Endothelial cell of umbilical vein (primary cell): ENCODE measurements at regions not wholly inside any gene's neighbourhood (a gene's known extent, or its start where the extent isn't known, plus 50 kb on each side); places are given as distances from the start of the nearest gene placed in this dataset.

Experiments
- BruUV-seq: library from RNA; stranded (reverse); fragments of 400-500 nt; replicated peaks from 2 replicates; lab custom pipeline; 2021; lab: Mats Ljungman, UMichigan
- CTCF ChIA-PET: fragments of 300-600, 350-600 bp; sonication (Branson Sonifier 250); formaldehyde crosslinking; loops from one replicate; lab custom pipeline; 2021; ENCODE audit warnings: antibody characterized with exemption, inconsistent platforms; lab: Charles Lee
- POLR2A ChIA-PET: fragments of 300-600, 350-600 bp; sonication (Branson Sonifier 250); formaldehyde crosslinking; loops from one replicate; lab custom pipeline; 2021; ENCODE audit warnings: antibody characterized with exemption, inconsistent platforms; lab: Charles Lee
- DNase-seq: peaks from one replicate; pipeline ENCODE4 v3.0.0-alpha.2; 2011; ENCODE audit warnings: low read depth, low spot score
- FAIRE-seq: peaks from 2 replicates; lab custom pipeline; 2011; peaks lifted over from hg19 to GRCh38; lab: Jason Lieb, UNC
- H2AFZ ChIP-seq: 2 replicates; pipeline ENCODE4 v1.6.0; 2012; ENCODE audit warnings: low read depth, low read length, control low read depth, inconsistent platforms
- H3K27ac ChIP-seq: 2 replicates; pipeline ENCODE4 v1.5.1; 2011; ENCODE audit warnings: low read depth, mild to moderate bottlenecking, control low read depth, low read length, moderate library complexity; ENCODE audit not compliant: insufficient read depth
- H3K27me3 ChIP-seq, 2 experiments: 2 replicates each; pipeline versions ENCODE4 v1.6.0 to v1.6.1; 2011; ENCODE audit warnings: low read length in 2 of 2, mixed read lengths in 1 of 2; ENCODE audit not compliant: control insufficient read depth in 2 of 2, insufficient read depth in 2 of 2
- H3K36me3 ChIP-seq, 2 experiments: 2 replicates in 1 of 2; 3 replicates in 1 of 2; pipeline ENCODE4 v1.5.1; 2011; ENCODE audit warnings: low read length in 2 of 2, mild to moderate bottlenecking in 1 of 2, moderate library complexity in 1 of 2; ENCODE audit not compliant: control insufficient read depth in 2 of 2, insufficient read depth in 2 of 2; ENCODE audit errors: extremely low read depth in 1 of 2
- H3K4me1 ChIP-seq: 3 replicates; pipeline ENCODE4 v1.5.1; 2011; ENCODE audit warnings: mild to moderate bottlenecking, low read length; ENCODE audit not compliant: control insufficient read depth, insufficient read depth; ENCODE audit errors: extremely low read depth
- H3K4me2 ChIP-seq: 2 replicates; pipeline ENCODE4 v1.6.1; 2011; ENCODE audit warnings: low read length, control low read depth, mixed read lengths; ENCODE audit not compliant: insufficient read depth
- H3K4me3 ChIP-seq, 3 experiments: fragments of 200-600 bp in 1 of 3; sonication (generic), shearing (Covaris generic) in 1 of 3; replicated peaks in 1 of 3; 2 replicates each; pipeline ENCODE4 v1.5.1; 2011 to 2016; ENCODE audit warnings: control low read depth in 3 of 3, low read length in 3 of 3, mild to moderate bottlenecking in 2 of 3, inconsistent platforms in 1 of 3, low read depth in 1 of 3, moderate library complexity in 1 of 3; ENCODE audit not compliant: insufficient read depth in 1 of 3
- H3K79me2 ChIP-seq: 2 replicates; pipeline ENCODE4 v1.6.0; 2012; ENCODE audit warnings: low read length, inconsistent platforms; ENCODE audit not compliant: control insufficient read depth, insufficient read depth
- H3K9ac ChIP-seq: replicated peaks from 2 replicates; pipeline ENCODE3; 2011; ENCODE audit warnings: low read length, control low read depth; ENCODE audit not compliant: insufficient read depth; ENCODE audit errors: extremely low read depth
- H3K9me1 ChIP-seq: replicated peaks from 3 replicates; pipeline ENCODE4 v1.6.0; 2011; ENCODE audit warnings: mild to moderate bottlenecking, low read length; ENCODE audit not compliant: control insufficient read depth, insufficient read depth; ENCODE audit errors: extremely low read depth
- H3K9me3 ChIP-seq: replicated peaks from 2 replicates; pipeline ENCODE4 v1.5.1; 2012; ENCODE audit warnings: low read length, inconsistent platforms; ENCODE audit not compliant: control insufficient read depth, insufficient read depth
- H4K20me1 ChIP-seq: replicated peaks from 2 replicates; pipeline ENCODE3; 2011; ENCODE audit warnings: mild to moderate bottlenecking, low read length; ENCODE audit not compliant: control insufficient read depth, insufficient read depth; ENCODE audit errors: extremely low read depth
- EZH2 ChIP-seq: IDR thresholded peaks from 2 replicates; pipeline ENCODE4 v1.6.1; 2012; ENCODE audit warnings: borderline replicate concordance, low read depth, mild to moderate bottlenecking, moderate library complexity, low read length, inconsistent platforms; ENCODE audit not compliant: severe bottlenecking
- FOS ChIP-seq: IDR thresholded peaks from 2 replicates; pipeline ENCODE4 v1.6.1; 2011; ENCODE audit warnings: mild to moderate bottlenecking, low read length, moderate library complexity, borderline replicate concordance; ENCODE audit not compliant: insufficient read depth
- GATA2 ChIP-seq: IDR thresholded peaks from 2 replicates; pipeline ENCODE4 v1.7.0; 2011; ENCODE audit warnings: low read depth, mild to moderate bottlenecking, moderate library complexity, mixed read lengths, low read length; ENCODE audit not compliant: insufficient read length, insufficient read depth
- JUN ChIP-seq: IDR thresholded peaks from 2 replicates; pipeline ENCODE4 v1.6.1; 2011; ENCODE audit warnings: borderline replicate concordance, low read depth; ENCODE audit not compliant: insufficient read length, insufficient read depth
- MYC ChIP-seq: IDR thresholded peaks from one replicate; pipeline ENCODE4 v1.6.1; 2011; ENCODE audit warnings: mild to moderate bottlenecking, low read depth, low read length
- POLR2A ChIP-seq: IDR thresholded peaks from 2 replicates; pipeline ENCODE4 v1.6.1; 2012; ENCODE audit warnings: low read depth, mild to moderate bottlenecking, control low read depth, low read length
- POLR2AphosphoS5 ChIP-seq: IDR thresholded peaks from 2 replicates; pipeline ENCODE4 v1.6.1; 2012; ENCODE audit warnings: low read depth, mild to moderate bottlenecking, control low read depth, low read length, moderate library complexity; ENCODE audit not compliant: insufficient read depth
- dilution Hi-C: fragments of 300-500 bp; cut with MboI; formaldehyde crosslinking; loops from one replicate; pipeline ENCODE4 v1.15.0; 2019; ENCODE audit warnings: low sequenced_read_pairs; ENCODE audit not compliant: extremely low pct_ligation_motif_present
- intact Hi-C: fragments of 100-400 bp; cut with micrococcal nuclease; formaldehyde crosslinking; loops from one replicate; pipeline ENCODE4 v1.10.0; 2022
- TF ChIP-seq, protein P1 (sequence below), 2 donors: IDR thresholded peaks; 1 replicate in 1 of 2; 2 replicates in 1 of 2; pipeline ENCODE4 v1.5.1; 2011; ENCODE audit warnings: low read length in 2 of 2, mild to moderate bottlenecking in 2 of 2, moderate library complexity in 2 of 2, control low read depth in 1 of 2, inconsistent platforms in 1 of 2, low read depth in 1 of 2; ENCODE audit not compliant: insufficient read depth in 1 of 2; ENCODE audit errors: extremely low read depth in 1 of 2
- TF ChIP-seq, protein P2 (sequence below): IDR thresholded peaks from 2 replicates; pipeline ENCODE4 v1.6.1; 2011; ENCODE audit not compliant: insufficient read depth, insufficient read length

DNA sequence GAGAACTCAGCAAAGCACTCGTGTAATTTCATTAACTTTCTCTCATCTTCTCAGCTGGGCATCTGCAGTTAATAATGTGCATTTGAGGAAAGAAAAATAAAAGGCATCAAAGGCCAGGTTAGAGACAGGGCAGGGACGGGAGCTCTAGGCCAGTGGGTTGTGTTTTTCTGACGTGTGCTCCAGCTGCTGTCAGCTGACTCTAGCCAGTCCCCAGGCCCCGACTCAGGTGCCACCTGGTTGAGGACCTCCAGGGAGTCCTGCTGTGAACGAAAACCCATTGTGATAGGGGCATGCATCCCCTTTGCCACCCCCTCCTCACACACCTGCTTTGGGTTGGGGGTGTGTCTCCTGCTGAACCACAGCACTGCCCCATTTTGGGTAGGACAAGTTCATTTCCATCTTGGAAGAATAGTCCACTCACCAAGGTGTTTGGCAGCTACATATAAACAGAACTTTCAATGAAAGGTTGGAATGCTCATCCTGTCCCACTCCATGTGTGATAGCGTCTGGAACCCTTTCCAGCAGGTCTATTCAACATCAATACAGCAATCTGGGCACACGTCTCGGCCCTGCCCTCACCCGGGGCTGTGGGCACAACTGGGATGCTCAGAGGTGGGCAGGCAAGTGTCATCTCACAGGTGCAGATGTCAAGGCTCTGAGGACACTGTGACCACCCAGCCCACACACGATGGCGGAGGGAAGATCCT lies 146.1 kb upstream of the FAM20C start:
- CTCF ChIA-PET, result no interaction called here
- POLR2A ChIA-PET, result no interaction called here
- TF ChIP-seq MYC, result no peak
- intact Hi-C loops (no loop called here), dilution Hi-C loops (no loop called here)
- DNase-seq (no peak), FAIRE-seq (no peak)
- no peaks in the 10 kb centered on the region for H3K4me1 ChIP-seq
- H3K4me2 ChIP-seq, result no peak overlapping the region
- no peak overlapping the region for H3K9ac ChIP-seq
- no peaks in the 10 kb centered on the region for H3K79me2 ChIP-seq
- H3K27me3 ChIP-seq, result peaks cover 5 to 18% of the 10 kb centered on the region in 2 experiments
- H2AFZ ChIP-seq, result no peak overlapping the region
- no peak overlapping the region for H3K4me3 ChIP-seq
- no peak overlapping the region for H3K27ac ChIP-seq
- BruUV-seq, result no TSS peak
- no peaks in the 10 kb centered on the region for H3K9me1 ChIP-seq
- H3K9me3 ChIP-seq, result no peaks in the 10 kb centered on the region
- no peaks in the 10 kb centered on the region for H4K20me1 ChIP-seq
- H3K36me3 ChIP-seq, result no peaks in the 10 kb centered on the region

DNA sequence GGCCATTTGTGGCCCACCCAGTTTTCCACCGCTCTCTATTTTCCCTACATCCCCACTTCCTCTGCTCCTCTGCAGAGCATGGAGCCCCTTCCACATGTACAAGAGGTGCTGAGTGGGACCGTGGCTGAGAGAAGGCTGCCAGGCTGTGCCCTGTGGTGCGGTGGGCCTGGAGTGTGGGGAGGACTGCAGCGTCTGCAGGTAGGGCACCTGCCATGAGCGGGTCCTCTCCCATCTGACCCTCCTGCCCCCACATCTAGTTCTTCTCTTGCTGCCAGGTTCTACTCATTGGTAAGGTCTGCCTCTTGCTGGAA lies 145.6 kb upstream of the FAM20C start:
- H3K27me3 ChIP-seq, result peaks cover 4 to 15% of the 10 kb centered on the region in 2 experiments
- FAIRE-seq (no peak), DNase-seq (no peak)
- H3K27ac ChIP-seq, result no peak overlapping the region
- no TSS peak for BruUV-seq
- H3K9me1 ChIP-seq, result no peaks in the 10 kb centered on the region
- no peak overlapping the region for H3K4me2 ChIP-seq
- ChIA-PET POLR2A (no interaction called here), CTCF (no interaction called here)
- no peak overlapping the region for H3K9ac ChIP-seq
- TF ChIP-seq POLR2AphosphoS5 (no peak), FOS (no peak), GATA2 (no peak), JUN (no peak), EZH2 (no peak), MYC (no peak), POLR2A (no peak)
- TF ChIP-seq, protein P1, sequence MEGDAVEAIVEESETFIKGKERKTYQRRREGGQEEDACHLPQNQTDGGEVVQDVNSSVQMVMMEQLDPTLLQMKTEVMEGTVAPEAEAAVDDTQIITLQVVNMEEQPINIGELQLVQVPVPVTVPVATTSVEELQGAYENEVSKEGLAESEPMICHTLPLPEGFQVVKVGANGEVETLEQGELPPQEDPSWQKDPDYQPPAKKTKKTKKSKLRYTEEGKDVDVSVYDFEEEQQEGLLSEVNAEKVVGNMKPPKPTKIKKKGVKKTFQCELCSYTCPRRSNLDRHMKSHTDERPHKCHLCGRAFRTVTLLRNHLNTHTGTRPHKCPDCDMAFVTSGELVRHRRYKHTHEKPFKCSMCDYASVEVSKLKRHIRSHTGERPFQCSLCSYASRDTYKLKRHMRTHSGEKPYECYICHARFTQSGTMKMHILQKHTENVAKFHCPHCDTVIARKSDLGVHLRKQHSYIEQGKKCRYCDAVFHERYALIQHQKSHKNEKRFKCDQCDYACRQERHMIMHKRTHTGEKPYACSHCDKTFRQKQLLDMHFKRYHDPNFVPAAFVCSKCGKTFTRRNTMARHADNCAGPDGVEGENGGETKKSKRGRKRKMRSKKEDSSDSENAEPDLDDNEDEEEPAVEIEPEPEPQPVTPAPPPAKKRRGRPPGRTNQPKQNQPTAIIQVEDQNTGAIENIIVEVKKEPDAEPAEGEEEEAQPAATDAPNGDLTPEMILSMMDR (IDR thresholded peaks at IDR 0.05; ENCODE audit: extremely low read depth in 1 of 2, insufficient read depth in 1 of 2, low read depth in 1 of 2, low read length in 2 of 2), result no peak
- TF ChIP-seq, protein P2, sequence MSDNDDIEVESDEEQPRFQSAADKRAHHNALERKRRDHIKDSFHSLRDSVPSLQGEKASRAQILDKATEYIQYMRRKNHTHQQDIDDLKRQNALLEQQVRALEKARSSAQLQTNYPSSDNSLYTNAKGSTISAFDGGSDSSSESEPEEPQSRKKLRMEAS, result no peak
- H3K4me3 ChIP-seq, result no peak overlapping the region
- dilution Hi-C loops (no loop called here), intact Hi-C loops (no loop called here)
- H3K36me3 ChIP-seq, result no peaks in the 10 kb centered on the region
- H3K9me3 ChIP-seq, result no peaks in the 10 kb centered on the region
- no peaks in the 10 kb centered on the region for H3K4me1 ChIP-seq
- H3K79me2 ChIP-seq, result no peaks in the 10 kb centered on the region
- no peaks in the 10 kb centered on the region for H4K20me1 ChIP-seq
- no peak overlapping the region for H2AFZ ChIP-seq
